Loucy (cell line): ENCODE measurements at regions not wholly inside any gene's neighbourhood (a gene's known extent, or its start where the extent isn't known, plus 50 kb on each side); places are given as distances from the start of the nearest gene placed in this dataset.

Source experiments
- H2AFZ ChIP-seq: fragments of 200-600 bp; sonication (generic); 2 replicates; pipeline ENCODE4 v1.6.0; 2016; ENCODE audit warnings: antibody characterized with exemption, mild to moderate bottlenecking, low read length, moderate library complexity
- H3F3A ChIP-seq: fragments of 200-600 bp; 2 replicates; pipeline ENCODE4 v1.6.0; 2016; ENCODE audit warnings: antibody characterized with exemption, low read depth, mild to moderate bottlenecking
- H3K27me3 ChIP-seq: fragments of 200-600 bp; sonication (generic); 2 replicates; pipeline ENCODE4 v1.6.1; 2014; ENCODE audit warnings: low read length, mild to moderate bottlenecking; ENCODE audit not compliant: insufficient read depth, poor library complexity, severe bottlenecking
- H3K36me3 ChIP-seq: fragments of 200-600 bp; sonication (generic); 2 replicates; pipeline ENCODE4 v1.6.1; 2016; ENCODE audit warnings: low read length; ENCODE audit not compliant: insufficient read depth
- H3K4me1 ChIP-seq: fragments of 200-600 bp; sonication (generic); 2 replicates; pipeline ENCODE4 v1.5.1; 2014; ENCODE audit warnings: low read length, mild to moderate bottlenecking; ENCODE audit not compliant: insufficient read depth, poor library complexity, severe bottlenecking
- H3K4me2 ChIP-seq: fragments of 200-600 bp; sonication (generic); 2 replicates; pipeline ENCODE4 v1.6.0; 2014; ENCODE audit warnings: antibody characterized with exemption, low read length, low read depth, mild to moderate bottlenecking; ENCODE audit not compliant: poor library complexity, severe bottlenecking
- H3K4me3 ChIP-seq: fragments of 200-600 bp; sonication (generic); 2 replicates; pipeline ENCODE4 v1.5.1; 2014; ENCODE audit warnings: low read length, mild to moderate bottlenecking, mixed read lengths; ENCODE audit not compliant: poor library complexity, severe bottlenecking
- H3K79me2 ChIP-seq: fragments of 200-600 bp; sonication (generic); 2 replicates; pipeline ENCODE4 v1.6.1; 2014; ENCODE audit warnings: low read length; ENCODE audit not compliant: insufficient read depth
- H3K9ac ChIP-seq: fragments of 200-600 bp; sonication (generic); 2 replicates; pipeline ENCODE4 v1.6.0; 2014; ENCODE audit warnings: mild to moderate bottlenecking, low read depth, low read length, moderate library complexity; ENCODE audit not compliant: poor library complexity, severe bottlenecking
- H3K9me2 ChIP-seq: fragments of 200-600 bp; sonication (generic); replicated peaks from 2 replicates; pipeline ENCODE4 v1.6.1; 2016; ENCODE audit warnings: low read depth, low read length, mixed read lengths
- H3K9me3 ChIP-seq: fragments of 200-600 bp; sonication (generic); 2 replicates; pipeline ENCODE4 v1.6.1; 2014; ENCODE audit warnings: mild to moderate bottlenecking, antibody characterized with exemption, low read length, low read depth; ENCODE audit not compliant: insufficient read depth
- H4K20me1 ChIP-seq: fragments of 200-600 bp; sonication (generic); 2 replicates; pipeline ENCODE4 v1.6.0; 2014; ENCODE audit warnings: antibody characterized with exemption, low read length, mild to moderate bottlenecking; ENCODE audit not compliant: insufficient read depth, poor library complexity, severe bottlenecking
- EZH2phosphoT487 ChIP-seq: fragments of 200-600 bp; IDR thresholded peaks from 2 replicates; pipeline ENCODE4 v1.6.1; 2018; ENCODE audit warnings: antibody characterized with exemption, mild to moderate bottlenecking, moderate library complexity, borderline replicate concordance
- TF ChIP-seq, protein P1 (sequence below): fragments of 200-600 bp; sonication (generic); conservative IDR thresholded peaks from 2 replicates; pipeline ENCODE4 v1.5.1; 2014; ENCODE audit warnings: mild to moderate bottlenecking, antibody characterized with exemption, low read length

DNA sequence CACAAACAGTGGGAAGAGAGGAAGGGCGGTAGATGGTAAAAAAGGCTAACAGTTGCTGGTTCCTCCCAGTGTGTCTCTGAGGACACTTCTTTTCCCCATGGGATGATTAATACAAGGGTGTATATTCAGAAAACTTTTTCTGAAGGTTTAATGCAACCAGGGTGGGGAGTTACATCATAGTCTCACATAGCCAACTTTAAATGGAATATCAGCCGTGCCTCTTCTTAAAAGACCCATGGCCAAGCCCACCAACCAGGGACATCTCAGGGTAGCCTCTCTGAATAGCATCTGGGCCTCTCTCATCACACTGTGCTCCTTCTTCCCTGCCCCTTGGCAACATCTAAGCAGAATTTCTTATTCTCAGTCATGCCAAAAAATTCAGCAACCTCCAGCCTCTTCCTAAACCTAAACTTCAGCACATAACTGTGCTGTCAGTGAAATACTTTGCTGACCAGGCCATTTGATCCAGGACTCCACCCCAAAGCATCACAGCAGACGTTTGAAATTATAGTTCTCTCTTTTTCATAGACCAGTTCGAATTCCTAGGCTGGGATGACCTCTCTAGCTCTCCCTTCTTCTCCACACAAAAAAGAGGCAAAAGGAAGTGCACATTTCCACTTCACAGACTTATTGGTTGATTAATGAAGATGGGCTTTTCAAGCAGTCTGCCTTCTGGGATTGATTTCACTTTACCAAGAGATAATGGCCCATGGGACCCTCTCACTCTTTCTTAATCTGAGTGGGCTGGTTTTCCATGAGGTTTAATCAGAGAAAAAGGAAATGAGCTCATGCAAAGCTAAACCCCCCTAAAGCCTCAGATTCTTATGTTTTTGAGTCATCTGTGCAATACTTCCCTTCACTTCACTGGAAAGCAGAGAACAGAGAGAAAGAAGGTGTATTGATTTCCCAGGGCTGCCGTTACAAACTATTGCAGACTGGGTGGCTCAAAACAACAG is 85.1 kb upstream of the RAI14 start:
- no peak overlapping the region for H3K9ac ChIP-seq
- H3F3A ChIP-seq, result no peaks in the 10 kb centered on the region
- H3K9me3 ChIP-seq, result no peaks in the 10 kb centered on the region
- H3K4me1 ChIP-seq, result peaks cover 9% of the 10 kb centered on the region
- no peaks in the 10 kb centered on the region for H3K36me3 ChIP-seq
- no peaks in the 10 kb centered on the region for H3K79me2 ChIP-seq
- no peak overlapping the region for H2AFZ ChIP-seq
- no peaks in the 10 kb centered on the region for H3K27me3 ChIP-seq
- no peaks in the 10 kb centered on the region for H3K9me2 ChIP-seq
- H4K20me1 ChIP-seq, result no peaks in the 10 kb centered on the region
- no peak for TF ChIP-seq EZH2phosphoT487
- TF ChIP-seq, protein P1, sequence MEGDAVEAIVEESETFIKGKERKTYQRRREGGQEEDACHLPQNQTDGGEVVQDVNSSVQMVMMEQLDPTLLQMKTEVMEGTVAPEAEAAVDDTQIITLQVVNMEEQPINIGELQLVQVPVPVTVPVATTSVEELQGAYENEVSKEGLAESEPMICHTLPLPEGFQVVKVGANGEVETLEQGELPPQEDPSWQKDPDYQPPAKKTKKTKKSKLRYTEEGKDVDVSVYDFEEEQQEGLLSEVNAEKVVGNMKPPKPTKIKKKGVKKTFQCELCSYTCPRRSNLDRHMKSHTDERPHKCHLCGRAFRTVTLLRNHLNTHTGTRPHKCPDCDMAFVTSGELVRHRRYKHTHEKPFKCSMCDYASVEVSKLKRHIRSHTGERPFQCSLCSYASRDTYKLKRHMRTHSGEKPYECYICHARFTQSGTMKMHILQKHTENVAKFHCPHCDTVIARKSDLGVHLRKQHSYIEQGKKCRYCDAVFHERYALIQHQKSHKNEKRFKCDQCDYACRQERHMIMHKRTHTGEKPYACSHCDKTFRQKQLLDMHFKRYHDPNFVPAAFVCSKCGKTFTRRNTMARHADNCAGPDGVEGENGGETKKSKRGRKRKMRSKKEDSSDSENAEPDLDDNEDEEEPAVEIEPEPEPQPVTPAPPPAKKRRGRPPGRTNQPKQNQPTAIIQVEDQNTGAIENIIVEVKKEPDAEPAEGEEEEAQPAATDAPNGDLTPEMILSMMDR, result no peak
- no peak overlapping the region for H3K4me2 ChIP-seq
- no peak overlapping the region for H3K4me3 ChIP-seq

DNA sequence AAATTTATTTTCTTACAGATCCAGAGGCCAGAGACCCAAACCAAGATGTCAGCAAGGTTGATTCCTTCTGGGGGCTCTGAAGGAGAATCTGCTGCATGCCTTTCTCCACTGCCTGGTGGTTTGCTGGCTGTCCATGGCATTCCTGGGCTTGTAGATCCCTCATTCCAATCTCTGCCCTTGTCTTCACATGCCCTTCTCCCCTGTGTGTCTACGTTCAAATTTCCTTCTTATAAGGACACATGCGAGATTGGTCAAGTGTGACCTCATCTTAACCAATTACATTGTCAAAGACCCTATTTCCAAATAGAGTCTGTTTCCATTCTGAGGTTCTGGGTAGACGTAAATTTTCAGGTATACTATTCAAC is 84.5 kb upstream of the RAI14 start:
- Histone ChIP-seq H3K4me1 (peaks cover 9% of the 10 kb centered on the region), H3K9ac (no peak overlapping the region), H3K4me2 (no peak overlapping the region), H3K4me3 (no peak overlapping the region), H3K9me2 (no peaks in the 10 kb centered on the region), H3K79me2 (no peaks in the 10 kb centered on the region), H2AFZ (no peak overlapping the region), H3K36me3 (no peaks in the 10 kb centered on the region), H3K27me3 (no peaks in the 10 kb centered on the region), H3K9me3 (no peaks in the 10 kb centered on the region), H3F3A (no peaks in the 10 kb centered on the region), H4K20me1 (no peaks in the 10 kb centered on the region)
- TF ChIP-seq EZH2phosphoT487, result no peak
- TF ChIP-seq, protein P1, result no peak

DNA sequence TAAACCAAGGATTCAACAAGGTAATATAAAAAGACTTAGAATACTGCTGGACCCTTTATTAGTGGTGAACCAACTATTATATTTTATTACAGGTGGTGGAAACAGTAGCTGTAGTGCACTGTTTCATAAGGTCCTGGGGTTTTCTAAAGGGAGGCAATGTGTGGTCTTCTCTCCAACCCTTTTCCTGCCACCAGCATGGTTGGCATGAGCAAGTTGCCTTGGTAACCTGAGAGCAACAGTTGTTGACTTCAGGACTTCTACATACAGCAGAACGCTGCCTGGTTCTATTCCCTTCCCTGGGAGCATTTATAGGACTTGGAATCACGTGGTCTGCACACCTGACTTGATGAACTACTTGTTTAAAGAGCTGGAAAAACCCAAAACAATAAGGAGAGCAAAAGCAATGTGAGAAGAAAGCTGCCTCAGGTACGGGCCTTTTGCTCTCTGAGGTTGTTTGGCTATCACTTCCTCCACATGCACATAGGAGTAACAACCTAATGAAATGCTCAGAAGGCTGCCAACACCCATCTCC is 81.1 kb upstream of the RAI14 start:
- Histone ChIP-seq H3K4me2 (peak overlapping the region; percentile 23), H3K9me3 (no peaks in the 10 kb centered on the region), H3K36me3 (no peaks in the 10 kb centered on the region), H3K9me2 (no peaks in the 10 kb centered on the region), H2AFZ (no peak overlapping the region), H3K27me3 (no peaks in the 10 kb centered on the region), H3K79me2 (no peaks in the 10 kb centered on the region), H3F3A (no peaks in the 10 kb centered on the region), H3K4me3 (no peak overlapping the region), H4K20me1 (no peaks in the 10 kb centered on the region), H3K9ac (no peak overlapping the region), H3K4me1 (peaks cover 17% of the 10 kb centered on the region)
- no peak for TF ChIP-seq EZH2phosphoT487
- TF ChIP-seq, protein P1, result no peak
